HEK293T (cell line): ENCODE measurements at regions not wholly inside any gene's neighbourhood (a gene's known extent, or its start where the extent isn't known, plus 50 kb on each side); places are given as distances from the start of the nearest gene placed in this dataset.

Experiments
- CTCF ChIA-PET: fragments of 350-600 bp; formaldehyde crosslinking; extraction: SDS; loops from one replicate; lab custom pipeline; 2021; ENCODE audit warnings: antibody characterized with exemption, inconsistent platforms; lab: Yijun Ruan, JAX
- POLR2A ChIA-PET: fragments of 350-600 bp; formaldehyde crosslinking; extraction: SDS; loops from one replicate; lab custom pipeline; 2020; ENCODE audit warnings: antibody characterized with exemption, inconsistent platforms; lab: Yijun Ruan, JAX
- DNase-seq: peaks from one replicate; pipeline ENCODE4 v3.0.0; 2012; ENCODE audit warnings: mixed read lengths; ENCODE audit errors: extremely low spot score
- ARNT ChIP-seq: fragments of 450-650 bp; IDR thresholded peaks from 2 replicates; pipeline ENCODE4 v1.6.1; 2017; ENCODE audit warnings: mild to moderate bottlenecking
- BHLHE40 ChIP-seq: fragments of 450-650 bp; IDR thresholded peaks from 2 replicates; pipeline ENCODE4 v1.6.1; 2016; ENCODE audit warnings: mild to moderate bottlenecking, moderate library complexity, borderline replicate concordance
- CTBP1 ChIP-seq: fragments of 450-650 bp; IDR thresholded peaks from 2 replicates; pipeline ENCODE4 v1.6.1; 2016; ENCODE audit warnings: borderline replicate concordance
- ELF4 ChIP-seq: fragments of 450-650 bp; IDR thresholded peaks from 2 replicates; pipeline ENCODE4 v1.6.1; 2017; ENCODE audit warnings: antibody characterized with exemption
- FOXA1 ChIP-seq: fragments of 450-650 bp; IDR thresholded peaks from 2 replicates; pipeline ENCODE4 v1.6.1; 2016; ENCODE audit warnings: mild to moderate bottlenecking
- FOXK2 ChIP-seq: fragments of 450-650 bp; IDR thresholded peaks from 2 replicates; pipeline ENCODE4 v1.6.1; 2016; ENCODE audit warnings: mild to moderate bottlenecking
- FOXM1 ChIP-seq: fragments of 450-650 bp; IDR thresholded peaks from 2 replicates; pipeline ENCODE4 v1.6.1; 2017; ENCODE audit warnings: mild to moderate bottlenecking, borderline replicate concordance
- HDGF ChIP-seq: fragments of 450-650 bp; IDR thresholded peaks from 2 replicates; pipeline ENCODE4 v1.6.1; 2017; ENCODE audit warnings: antibody characterized with exemption, borderline replicate concordance
- L3MBTL2 ChIP-seq: fragments of 450-650 bp; conservative IDR thresholded peaks from 2 replicates; pipeline ENCODE4 v1.6.1; 2016; ENCODE audit warnings: mild to moderate bottlenecking
- LEF1 ChIP-seq: fragments of 450-650 bp; IDR thresholded peaks from 2 replicates; pipeline ENCODE4 v1.6.1; 2017; ENCODE audit warnings: mild to moderate bottlenecking, borderline replicate concordance
- NFRKB ChIP-seq: fragments of 450-650 bp; IDR thresholded peaks from 2 replicates; pipeline ENCODE4 v1.6.1; 2016; ENCODE audit warnings: mild to moderate bottlenecking, moderate library complexity
- PKNOX1 ChIP-seq: fragments of 450-650 bp; IDR thresholded peaks from 2 replicates; pipeline ENCODE4 v1.6.1; 2016
- SP1 ChIP-seq: fragments of 450-650 bp; IDR thresholded peaks from 2 replicates; pipeline ENCODE4 v1.6.1; 2017
- SUZ12 ChIP-seq: fragments of 450-650 bp; IDR thresholded peaks from 2 replicates; pipeline ENCODE4 v1.6.1; 2016; ENCODE audit warnings: mild to moderate bottlenecking
- TARDBP ChIP-seq: fragments of 450-650 bp; IDR thresholded peaks from 2 replicates; pipeline ENCODE4 v1.6.1; 2016
- ZNF384 ChIP-seq: fragments of 450-650 bp; IDR thresholded peaks from 2 replicates; pipeline ENCODE4 v1.6.1; 2016

- ChIA-PET CTCF (no interaction called here), POLR2A (no interaction called here)
- TF ChIP-seq CTBP1 (no peak), ARNT (no peak)
- DNase-seq: no peak
These were observed 66.0 kb upstream of the GALNT9 start for GRCh38 chr12:132395192-132395907.

DNA sequence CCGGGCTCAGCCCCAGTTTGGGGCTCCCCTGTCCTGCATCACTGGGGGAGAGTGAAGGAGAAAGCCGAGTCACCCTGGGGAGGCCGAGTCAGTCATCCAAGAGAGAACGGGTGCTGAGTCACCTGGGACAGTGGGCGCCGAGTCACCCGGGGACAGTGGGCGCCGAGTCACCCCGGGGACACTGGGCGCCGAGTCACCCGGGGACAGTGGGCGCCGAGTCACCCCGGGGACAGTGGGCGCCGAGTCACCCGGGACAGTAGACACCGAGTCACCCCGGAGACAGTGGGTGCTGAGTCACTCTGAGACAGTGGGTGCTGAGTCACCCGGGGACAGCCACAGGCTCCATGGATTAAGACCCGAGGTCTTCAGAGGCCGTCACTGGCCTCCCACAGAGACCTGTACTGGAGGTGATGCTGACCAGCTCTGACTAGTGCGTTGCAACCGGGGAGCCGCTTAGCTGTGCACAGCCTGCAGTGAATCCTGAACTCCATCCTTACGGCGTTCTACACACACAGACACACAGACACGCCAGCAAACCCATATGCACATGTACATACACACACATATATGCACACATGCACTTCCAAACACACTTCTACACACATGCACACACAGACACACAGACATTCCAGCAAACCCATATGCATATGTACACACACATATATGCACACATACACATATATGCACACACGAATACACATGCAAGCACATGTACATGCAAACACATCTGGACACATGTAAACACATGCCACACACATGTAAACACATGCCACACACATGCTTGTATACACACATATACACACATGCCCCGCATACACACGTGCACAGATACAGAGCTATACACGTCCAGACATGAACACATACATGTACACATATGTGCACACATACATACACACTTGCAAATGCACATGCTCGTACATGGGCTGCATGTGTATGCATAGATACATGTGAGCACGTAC is 64.9 kb upstream of the GALNT9 start:
- POLR2A ChIA-PET: no interaction called here
- no peak for DNase-seq
- CTCF ChIA-PET: no interaction called here
- no peak for TF ChIP-seq SP1
- TF ChIP-seq NFRKB: no peak
- TF ChIP-seq FOXM1: no peak

- ChIA-PET POLR2A (no interaction called here), CTCF (no interaction called here)
- DNase-seq: no peak
- TF ChIP-seq BHLHE40 (no peak), PKNOX1 (no peak), ARNT (no peak), SUZ12 (no peak), ZNF384 (no peak), SP1 (no peak), HDGF (no peak), TARDBP (no peak)
These were observed 63.9 kb upstream of the GALNT9 start for GRCh38 chr12:132393245-132393795.

GRCh38 chr12:132392389-132393244 is 63.2 kb upstream of the GALNT9 start:
- no peak for TF ChIP-seq L3MBTL2
- no peak for TF ChIP-seq TARDBP
- no peak for TF ChIP-seq FOXM1
- no peak for TF ChIP-seq FOXK2
- no peak for TF ChIP-seq HDGF
- no peak for TF ChIP-seq ARNT
- no peak for TF ChIP-seq NFRKB
- no peak for TF ChIP-seq CTBP1
- TF ChIP-seq ELF4: no peak
- no peak for TF ChIP-seq BHLHE40
- TF ChIP-seq LEF1: no peak
- TF ChIP-seq ZNF384: no peak
- TF ChIP-seq SP1: no peak
- CTCF ChIA-PET: no interaction called here
- POLR2A ChIA-PET: no interaction called here
- DNase-seq: no peak

GRCh38 chr12:132391326-132392041 is 62.1 kb upstream of the GALNT9 start:
- TF ChIP-seq CTBP1 (no peak), NFRKB (no peak), PKNOX1 (no peak), SP1 (no peak), FOXM1 (no peak), L3MBTL2 (no peak)
- no peak for DNase-seq
- ChIA-PET POLR2A (interaction anchor here (0.6 kb wide), 1 partner anchor 130 kb away, joined by 3 read pairs; no protein-coding TSS in a partner anchor), CTCF (no interaction called here)

- POLR2A ChIA-PET: no interaction called here
- CTCF ChIA-PET: no interaction called here
- no peak for DNase-seq
- TF ChIP-seq ELF4 (no peak), SUZ12 (no peak), ARNT (no peak), FOXM1 (no peak), HDGF (no peak), TARDBP (no peak), ZNF384 (no peak), SP1 (no peak), BHLHE40 (no peak), LEF1 (no peak), PKNOX1 (no peak), L3MBTL2 (no peak), FOXA1 (no peak), NFRKB (no peak), CTBP1 (no peak), FOXK2 (no peak)
These were observed 61.1 kb upstream of the GALNT9 start for GRCh38 chr12:132390287-132391076.
